ENCODE measurements at regions not wholly inside any gene's neighbourhood (a gene's known extent, or its start where the extent isn't known, plus 50 kb on each side); places are given as distances from the start of the nearest gene placed in this dataset.

GRCh38 chr13:44267203-44267602, 106.4 kb upstream of the SERP2 start:
- DNase-seq (ENCODE audit: low read depth) (no peak), FAIRE-seq (no peak)
- no peak overlapping the region for H3K4me3 ChIP-seq (ENCODE audit: low read depth, low read length)
- no peak for TF ChIP-seq CTCF (IDR thresholded peaks at IDR 0.05; ENCODE audit: insufficient read depth, low read length, severe bottlenecking)
- no peaks in the 10 kb centered on the region for H3K36me3 ChIP-seq (ENCODE audit: control insufficient read depth, insufficient read depth, low read length)
- no peaks in the 10 kb centered on the region for H3K27me3 ChIP-seq (ENCODE audit: control insufficient read depth, insufficient read depth, low read length)

GRCh38 chr13:44267980-44268379, 105.6 kb upstream of the SERP2 start:
- H3K4me3 ChIP-seq (ENCODE audit: low read depth, low read length) = no peak overlapping the region
- no peak for TF ChIP-seq CTCF (IDR thresholded peaks at IDR 0.05; ENCODE audit: insufficient read depth, low read length, severe bottlenecking)
- no peaks in the 10 kb centered on the region for H3K27me3 ChIP-seq (ENCODE audit: control insufficient read depth, insufficient read depth, low read length)
- no peaks in the 10 kb centered on the region for H3K36me3 ChIP-seq (ENCODE audit: control insufficient read depth, insufficient read depth, low read length)
- DNase-seq (ENCODE audit: low read depth) (peak; percentile 95), FAIRE-seq (no peak)

- no peak overlapping the region for H3K4me3 ChIP-seq (ENCODE audit: low read depth, low read length)
- no peaks in the 10 kb centered on the region for H3K36me3 ChIP-seq (ENCODE audit: control insufficient read depth, insufficient read depth, low read length)
- no peaks in the 10 kb centered on the region for H3K27me3 ChIP-seq (ENCODE audit: control insufficient read depth, insufficient read depth, low read length)
- DNase-seq (ENCODE audit: low read depth) = no peak
- no peak for TF ChIP-seq CTCF (IDR thresholded peaks at IDR 0.05; ENCODE audit: insufficient read depth, low read length, severe bottlenecking)
- no peak for FAIRE-seq
Observed at GRCh38 chr13:44268980-44269379, 104.6 kb upstream of the SERP2 start.

GRCh38 chr13:44270150-44270549, 103.5 kb upstream of the SERP2 start:
- Histone ChIP-seq H3K36me3 (ENCODE audit: control insufficient read depth, insufficient read depth, low read length) (no peaks in the 10 kb centered on the region), H3K27me3 (ENCODE audit: control insufficient read depth, insufficient read depth, low read length) (no peaks in the 10 kb centered on the region), H3K4me3 (ENCODE audit: low read depth, low read length) (no peak overlapping the region)
- FAIRE-seq (no peak), DNase-seq (ENCODE audit: low read depth) (no peak)
- no peak for TF ChIP-seq CTCF (IDR thresholded peaks at IDR 0.05; ENCODE audit: insufficient read depth, low read length, severe bottlenecking)

GRCh38 chr13:44271031-44271455, 102.6 kb upstream of the SERP2 start:
- no peak for TF ChIP-seq CTCF (IDR thresholded peaks at IDR 0.05; ENCODE audit: insufficient read depth, low read length, severe bottlenecking)
- Histone ChIP-seq H3K36me3 (ENCODE audit: control insufficient read depth, insufficient read depth, low read length) (no peaks in the 10 kb centered on the region), H3K27me3 (ENCODE audit: control insufficient read depth, insufficient read depth, low read length) (no peaks in the 10 kb centered on the region), H3K4me3 (ENCODE audit: low read depth, low read length) (no peak overlapping the region)
- peak; percentile 73 for DNase-seq (ENCODE audit: low read depth)
- no peak for FAIRE-seq

- TF ChIP-seq CTCF (IDR thresholded peaks at IDR 0.05; ENCODE audit: insufficient read depth, low read length, severe bottlenecking) = no peak
- FAIRE-seq = no peak
- H3K27me3 ChIP-seq (ENCODE audit: control insufficient read depth, insufficient read depth, low read length) = no peaks in the 10 kb centered on the region
- no peak overlapping the region for H3K4me3 ChIP-seq (ENCODE audit: low read depth, low read length)
- no peak for DNase-seq (ENCODE audit: low read depth)
- no peaks in the 10 kb centered on the region for H3K36me3 ChIP-seq (ENCODE audit: control insufficient read depth, insufficient read depth, low read length)
Observed at GRCh38 chr13:44271473-44271872, 102.2 kb upstream of the SERP2 start.

All from bronchial epithelial cell (primary cell).